NB4 (cell line): ENCODE measurements at regions not wholly inside any gene's neighbourhood (a gene's known extent, or its start where the extent isn't known, plus 50 kb on each side); places are given as distances from the start of the nearest gene placed in this dataset.
"Not testable (repeated sequence)": the region's sequence is repeated elsewhere in the genome, so short reads cannot be mapped to it uniquely, and the experiment has no call there.

Experiments
- DNase-seq: peaks from one replicate; pipeline ENCODE4 v3.0.0; 2010; ENCODE audit warnings: low read depth
- H3K4me3 ChIP-seq: one replicate; pipeline ENCODE4 v1.5.1; 2011; ENCODE audit warnings: mild to moderate bottlenecking, low read depth, low read length, moderate library complexity
- CTCF ChIP-seq: IDR thresholded peaks from one replicate; pipeline ENCODE4 v1.5.1; 2012; ENCODE audit warnings: low read depth, low read length
- MAX ChIP-seq: IDR thresholded peaks from 2 replicates; pipeline ENCODE4 v1.6.1; 2011; ENCODE audit warnings: low read depth, low read length
- MYC ChIP-seq: IDR thresholded peaks from 2 replicates; pipeline ENCODE4 v1.6.1; 2011; ENCODE audit warnings: low read depth, low read length
- POLR2A ChIP-seq: IDR thresholded peaks from 2 replicates; pipeline ENCODE4 v1.6.1; 2011; ENCODE audit warnings: mild to moderate bottlenecking; ENCODE audit not compliant: insufficient read length; ENCODE audit errors: extremely low read depth

- DNase-seq, H3K4me3 ChIP-seq: not testable (repeated sequence)
These were observed 60.0 kb upstream of the GPC3 start for GRCh38 chrX:134045372-134045771.

- not testable (repeated sequence) for H3K4me3 ChIP-seq, DNase-seq
These were observed 81.7 kb upstream of the GPC3 start for GRCh38 chrX:134067107-134067506.

GRCh38 chrX:134071899-134072298, 86.5 kb upstream of the GPC3 start:
- DNase-seq, H3K4me3 ChIP-seq: not testable (repeated sequence)

- TF ChIP-seq CTCF (no peak), POLR2A (no peak), MAX (no peak), MYC (no peak)
- no peak for DNase-seq
- no peak overlapping the region for H3K4me3 ChIP-seq
These were observed 87.9 kb upstream of the GPC3 start for GRCh38 chrX:134073341-134073740.

GRCh38 chrX:134074151-134074550, 88.8 kb upstream of the GPC3 start:
- TF ChIP-seq POLR2A, result no peak
- TF ChIP-seq CTCF, result no peak
- TF ChIP-seq MAX, result no peak
- no peak for TF ChIP-seq MYC
- no peak overlapping the region for H3K4me3 ChIP-seq
- DNase-seq, result no peak

- no peak for DNase-seq
- no peak overlapping the region for H3K4me3 ChIP-seq
- TF ChIP-seq MAX (peak; percentile 45), POLR2A (no peak), CTCF (no peak), MYC (no peak)
These were observed 90.7 kb upstream of the GPC3 start for GRCh38 chrX:134075894-134076718.

GRCh38 chrX:134095366-134095765, 110.0 kb upstream of the GPC3 start:
- H3K4me3 ChIP-seq, result no peak overlapping the region
- TF ChIP-seq POLR2A, result no peak
- no peak for TF ChIP-seq MAX
- no peak for TF ChIP-seq MYC
- TF ChIP-seq CTCF, result no peak
- no peak for DNase-seq
